HepG2 (cell line): ENCODE measurements at regions not wholly inside any gene's neighbourhood (a gene's known extent, or its start where the extent isn't known, plus 50 kb on each side); places are given as distances from the start of the nearest gene placed in this dataset.

Experiments used
- ARID2 ChIP-seq: sonication (generic); formaldehyde crosslinking; IDR thresholded peaks from 2 replicates; pipeline ENCODE4 v1.8.1; 2022; ENCODE audit warnings: mild to moderate bottlenecking, missing genetic modification reagents, borderline replicate concordance
- TF ChIP-seq, protein P1 (sequence below): sonication (generic); formaldehyde crosslinking; IDR thresholded peaks from 2 replicates; pipeline ENCODE4 v1.5.0; 2020; ENCODE audit warnings: mild to moderate bottlenecking, missing genetic modification reagents, moderate library complexity

- TF ChIP-seq ARID2 (CRISPR knock-in tag), result no peak
- TF ChIP-seq, protein P1, sequence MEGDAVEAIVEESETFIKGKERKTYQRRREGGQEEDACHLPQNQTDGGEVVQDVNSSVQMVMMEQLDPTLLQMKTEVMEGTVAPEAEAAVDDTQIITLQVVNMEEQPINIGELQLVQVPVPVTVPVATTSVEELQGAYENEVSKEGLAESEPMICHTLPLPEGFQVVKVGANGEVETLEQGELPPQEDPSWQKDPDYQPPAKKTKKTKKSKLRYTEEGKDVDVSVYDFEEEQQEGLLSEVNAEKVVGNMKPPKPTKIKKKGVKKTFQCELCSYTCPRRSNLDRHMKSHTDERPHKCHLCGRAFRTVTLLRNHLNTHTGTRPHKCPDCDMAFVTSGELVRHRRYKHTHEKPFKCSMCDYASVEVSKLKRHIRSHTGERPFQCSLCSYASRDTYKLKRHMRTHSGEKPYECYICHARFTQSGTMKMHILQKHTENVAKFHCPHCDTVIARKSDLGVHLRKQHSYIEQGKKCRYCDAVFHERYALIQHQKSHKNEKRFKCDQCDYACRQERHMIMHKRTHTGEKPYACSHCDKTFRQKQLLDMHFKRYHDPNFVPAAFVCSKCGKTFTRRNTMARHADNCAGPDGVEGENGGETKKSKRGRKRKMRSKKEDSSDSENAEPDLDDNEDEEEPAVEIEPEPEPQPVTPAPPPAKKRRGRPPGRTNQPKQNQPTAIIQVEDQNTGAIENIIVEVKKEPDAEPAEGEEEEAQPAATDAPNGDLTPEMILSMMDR (CRISPR knock-in tag), result no peak
Measured at GRCh38 chr6:149202952-149203351, 114.6 kb upstream of the TAB2 start.
